ENCODE measurements at regions not wholly inside any gene's neighbourhood (a gene's known extent, or its start where the extent isn't known, plus 50 kb on each side); places are given as distances from the start of the nearest gene placed in this dataset.

- TF ChIP-seq CTCF (IDR thresholded peaks at IDR 0.05) (no peak), POLR2A (IDR thresholded peaks at IDR 0.05) (no peak)
These were observed 233.6 kb downstream of the BAMBI start for GRCh38 chr10:28910956-28911355.

Measured in lower leg skin (tissue), 3 donors.